Ascending aorta (tissue), 2 donors: ENCODE measurements at regions not wholly inside any gene's neighbourhood (a gene's known extent, or its start where the extent isn't known, plus 50 kb on each side); places are given as distances from the start of the nearest gene placed in this dataset.
"Not testable (repeated sequence)": the region's sequence is repeated elsewhere in the genome, so short reads cannot be mapped to it uniquely, and the experiment has no call there.

Experiments used
- DNase-seq, 2 donors: peaks; one replicate each; pipeline ENCODE4 v3.0.0-alpha.2; 2019; ENCODE audit warnings: low spot score in 2 of 2
- H3K27ac ChIP-seq, 2 donors: fragments of 200-600 bp; sonication (generic); one replicate each; pipeline ENCODE4 v1.5.1; 2016 to 2017; ENCODE audit warnings: mild to moderate bottlenecking in 1 of 2
- H3K27me3 ChIP-seq: fragments of 200-600 bp; sonication (generic); one replicate; pipeline ENCODE4 v1.5.1; 2017
- H3K36me3 ChIP-seq, 2 donors: fragments of 200-600 bp; sonication (generic); one replicate each; pipeline ENCODE4 v1.5.1; 2016
- H3K4me1 ChIP-seq, 2 donors: fragments of 200-600 bp; sonication (generic); one replicate each; pipeline ENCODE4 v1.5.1; 2016 to 2017; ENCODE audit warnings: mild to moderate bottlenecking in 1 of 2
- H3K4me3 ChIP-seq, 2 donors: fragments of 200-600 bp; sonication (generic); one replicate each; pipeline ENCODE4 v1.5.1; 2016 to 2017; ENCODE audit warnings: mild to moderate bottlenecking in 1 of 2
- H3K9me3 ChIP-seq, 2 donors: fragments of 200-600 bp; sonication (generic); one replicate each; pipeline ENCODE4 v1.5.1; 2016
- CTCF ChIP-seq, 3 experiments: fragments of 200-600 bp in 2 of 3; fragments of 450-650 bp in 1 of 3; sonication (generic) in 2 of 3; IDR thresholded peaks; one replicate each; pipeline ENCODE4 v1.5.1; 2016 to 2019; ENCODE audit warnings: antibody characterized with exemption in 3 of 3, mild to moderate bottlenecking in 1 of 3, moderate library complexity in 1 of 3
- intact Hi-C: fragments of 100-400 bp; cut with DNase I; formaldehyde crosslinking; loops from one replicate; pipeline ENCODE4 v1.15.1; 2023

GRCh38 chr18:78492064-78492812 is 487.4 kb upstream of the SALL3 start:
- TF ChIP-seq CTCF (IDR thresholded peaks at IDR 0.05), result no peak
- H3K36me3 ChIP-seq, result no peaks in the 10 kb centered on the region
- intact Hi-C loops, result no loop called here
- H3K9me3 ChIP-seq, result no peaks in the 10 kb centered on the region
- no peak overlapping the region for H3K27ac ChIP-seq
- no peak overlapping the region for H3K4me3 ChIP-seq
- H3K4me1 ChIP-seq, result no peaks in the 10 kb centered on the region
- no peak for DNase-seq
- no peaks in the 10 kb centered on the region for H3K27me3 ChIP-seq

DNA sequence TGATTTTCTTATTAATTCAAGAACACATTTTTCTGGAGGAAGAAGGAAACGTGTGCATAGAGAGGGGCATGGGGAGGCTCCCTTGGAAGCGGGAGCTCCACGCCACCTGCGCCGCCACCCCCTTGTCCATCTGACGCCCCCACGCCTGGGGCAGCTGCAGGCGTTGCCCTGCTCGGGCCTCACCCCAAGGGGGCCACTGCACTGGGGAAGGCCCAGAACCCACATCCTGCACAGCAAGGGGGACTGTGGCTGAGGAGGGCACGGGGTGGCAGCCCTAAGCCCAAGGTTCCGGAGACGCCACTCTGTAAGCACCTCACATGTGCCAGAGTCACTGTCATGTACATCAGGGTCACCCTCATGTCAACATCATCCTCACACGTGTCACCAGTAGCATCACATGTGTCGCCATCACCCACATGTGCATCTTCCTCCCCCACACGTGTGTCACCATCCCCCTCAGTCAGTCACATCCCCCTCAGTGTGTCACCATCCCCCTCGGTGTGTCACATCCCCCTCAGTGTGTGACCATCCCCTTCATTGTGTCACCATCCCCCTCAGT is 486.7 kb upstream of the SALL3 start:
- Histone ChIP-seq H3K4me1 (no peaks in the 10 kb centered on the region), H3K27ac (no peak overlapping the region), H3K27me3 (no peaks in the 10 kb centered on the region), H3K36me3 (no peaks in the 10 kb centered on the region), H3K4me3 (no peak overlapping the region), H3K9me3 (no peaks in the 10 kb centered on the region)
- TF ChIP-seq CTCF (IDR thresholded peaks at IDR 0.05), result no peak
- no peak for DNase-seq
- intact Hi-C loops, result no loop called here

DNA sequence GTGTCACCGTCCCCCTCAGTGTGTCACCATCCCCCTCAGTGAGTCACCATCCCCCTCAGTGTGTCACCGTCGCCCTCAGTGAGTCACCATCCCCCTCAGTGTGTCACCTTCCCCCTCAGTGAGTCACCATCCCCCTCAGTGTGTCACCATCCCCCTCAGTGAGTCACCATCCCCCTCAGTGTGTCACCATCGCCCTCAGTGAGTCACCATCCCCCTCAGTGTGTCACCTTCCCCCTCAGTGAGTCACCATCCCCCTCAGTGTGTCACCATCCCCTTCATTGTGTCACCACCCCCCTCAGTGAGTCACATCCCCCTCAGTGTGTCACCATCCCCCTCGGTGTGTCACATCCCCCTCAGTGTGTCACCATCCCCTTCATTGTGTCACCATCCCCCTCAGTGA is 486.1 kb upstream of the SALL3 start:
- H3K4me1 ChIP-seq, H3K27ac ChIP-seq, H3K4me3 ChIP-seq, H3K27me3 ChIP-seq, intact Hi-C loops, DNase-seq, H3K36me3 ChIP-seq, H3K9me3 ChIP-seq: not testable (repeated sequence)

- TF ChIP-seq CTCF (IDR thresholded peaks at IDR 0.05), result no peak
- Histone ChIP-seq H3K27me3 (no peaks in the 10 kb centered on the region), H3K27ac (no peak overlapping the region), H3K4me1 (no peaks in the 10 kb centered on the region), H3K4me3 (no peak overlapping the region), H3K9me3 (no peaks in the 10 kb centered on the region), H3K36me3 (no peaks in the 10 kb centered on the region)
- intact Hi-C loops, result no loop called here
- DNase-seq, result no peak
Observed at GRCh38 chr18:78494204-78495085, 485.2 kb upstream of the SALL3 start.

DNA sequence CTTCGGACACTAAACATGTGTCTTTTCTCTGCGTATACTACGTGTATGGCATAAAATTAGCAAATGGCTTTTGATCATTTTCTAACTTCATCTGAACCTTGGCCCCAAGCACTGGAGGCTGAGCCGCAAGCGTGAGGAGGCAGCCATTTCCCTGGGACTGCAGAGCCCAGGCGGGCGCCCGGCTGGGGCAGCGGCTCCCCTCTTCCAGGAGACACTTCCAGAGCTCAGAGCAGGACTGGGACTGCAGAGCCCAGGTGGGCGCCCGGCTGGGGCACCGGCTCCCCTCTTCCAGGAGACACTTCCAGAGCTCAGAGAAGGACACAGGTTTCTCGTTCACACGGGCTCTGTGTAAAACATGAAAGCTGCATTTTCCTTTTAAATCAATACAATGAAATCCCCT is 484.1 kb upstream of the SALL3 start:
- Histone ChIP-seq H3K4me3 (no peak overlapping the region), H3K9me3 (no peaks in the 10 kb centered on the region), H3K36me3 (no peaks in the 10 kb centered on the region), H3K4me1 (no peaks in the 10 kb centered on the region), H3K27ac (no peak overlapping the region), H3K27me3 (no peaks in the 10 kb centered on the region)
- no peak for DNase-seq
- intact Hi-C loops, result no loop called here
- TF ChIP-seq CTCF (IDR thresholded peaks at IDR 0.05), result no peak

GRCh38 chr18:78496079-78496478 is 483.5 kb upstream of the SALL3 start:
- DNase-seq, result no peak
- H3K27me3 ChIP-seq, result no peaks in the 10 kb centered on the region
- H3K4me3 ChIP-seq, result no peak overlapping the region
- intact Hi-C loops, result no loop called here
- no peaks in the 10 kb centered on the region for H3K9me3 ChIP-seq
- H3K36me3 ChIP-seq, result no peaks in the 10 kb centered on the region
- no peak for TF ChIP-seq CTCF (IDR thresholded peaks at IDR 0.05)
- H3K4me1 ChIP-seq, result no peaks in the 10 kb centered on the region
- no peak overlapping the region for H3K27ac ChIP-seq
